RWPE1 (cell line): ENCODE measurements at regions not wholly inside any gene's neighbourhood (a gene's known extent, or its start where the extent isn't known, plus 50 kb on each side); places are given as distances from the start of the nearest gene placed in this dataset.

Experiments
- CTCF ChIA-PET: fragments of 350-600 bp; sonication (Branson Sonifier 250); formaldehyde crosslinking; extraction: SDS; loops from one replicate; lab custom pipeline; 2021; lab: Yijun Ruan, JAX
- POLR2A ChIA-PET: fragments of 400-600 bp; formaldehyde crosslinking; extraction: SDS; loops from one replicate; lab custom pipeline; 2020; ENCODE audit warnings: antibody characterized with exemption; ENCODE audit not compliant: low non-redundant PET; lab: Yijun Ruan, JAX
- DNase-seq: peaks from one replicate; pipeline ENCODE4 v3.0.0; 2012; ENCODE audit warnings: low spot score
- H3K27ac ChIP-seq: fragments of 450-650 bp; 2 replicates; pipeline ENCODE4 v1.5.1; 2017
- CTCF ChIP-seq: fragments of 450-650 bp; conservative IDR thresholded peaks from 2 replicates; pipeline ENCODE4 v1.5.1; 2017; ENCODE audit warnings: low read depth, mild to moderate bottlenecking

GRCh38 chr18:78406743-78407465 is 572.7 kb upstream of the SALL3 start:
- ChIA-PET CTCF (interaction anchor here (0.6 kb wide), 1 partner anchor 260 kb away, joined by 4 read pairs; no protein-coding TSS in a partner anchor), POLR2A (no interaction called here)
- TF ChIP-seq CTCF = no peak
- no peak overlapping the region for H3K27ac ChIP-seq
- DNase-seq = no peak

GRCh38 chr18:78407466-78407844 is 572.2 kb upstream of the SALL3 start:
- POLR2A ChIA-PET = no interaction called here

GRCh38 chr18:78408623-78409022 is 571.0 kb upstream of the SALL3 start:
- CTCF ChIA-PET = no interaction called here
- POLR2A ChIA-PET = no interaction called here
- no peak for TF ChIP-seq CTCF
- DNase-seq = no peak
- H3K27ac ChIP-seq = no peak overlapping the region

More at GRCh38 chr18:78407466-78407844, 572.2 kb upstream of the SALL3 start:
- CTCF ChIA-PET = interaction anchor here (0.7 kb wide), 1 partner anchor 20 kb away, joined by 4 read pairs; no protein-coding TSS in a partner anchor
- TF ChIP-seq CTCF = no peak
- no peak overlapping the region for H3K27ac ChIP-seq
- DNase-seq = peak; percentile 2

GRCh38 chr18:78410094-78410786 is 569.4 kb upstream of the SALL3 start:
- no peak for TF ChIP-seq CTCF
- ChIA-PET POLR2A (no interaction called here), CTCF (no interaction called here)
- DNase-seq = no peak
- H3K27ac ChIP-seq = no peak overlapping the region

GRCh38 chr18:78411539-78411938 is 568.1 kb upstream of the SALL3 start:
- ChIA-PET POLR2A (no interaction called here), CTCF (interaction anchor here (0.7 kb wide), 1 partner anchor 161 kb away, joined by 3 read pairs; no protein-coding TSS in a partner anchor)
- no peak overlapping the region for H3K27ac ChIP-seq
- DNase-seq = no peak
- TF ChIP-seq CTCF = no peak

- H3K27ac ChIP-seq = no peak overlapping the region
- DNase-seq = no peak
- CTCF ChIA-PET = no interaction called here
- TF ChIP-seq CTCF = no peak
- POLR2A ChIA-PET = no interaction called here
These were observed 565.3 kb upstream of the SALL3 start for GRCh38 chr18:78414302-78414701.
